ENCODE measurements at regions not wholly inside any gene's neighbourhood (a gene's known extent, or its start where the extent isn't known, plus 50 kb on each side); places are given as distances from the start of the nearest gene placed in this dataset.

- DNase-seq = no peak
These were observed 51.6 kb upstream of the SYT13 start for GRCh38 chr11:45337583-45338360.

DNA sequence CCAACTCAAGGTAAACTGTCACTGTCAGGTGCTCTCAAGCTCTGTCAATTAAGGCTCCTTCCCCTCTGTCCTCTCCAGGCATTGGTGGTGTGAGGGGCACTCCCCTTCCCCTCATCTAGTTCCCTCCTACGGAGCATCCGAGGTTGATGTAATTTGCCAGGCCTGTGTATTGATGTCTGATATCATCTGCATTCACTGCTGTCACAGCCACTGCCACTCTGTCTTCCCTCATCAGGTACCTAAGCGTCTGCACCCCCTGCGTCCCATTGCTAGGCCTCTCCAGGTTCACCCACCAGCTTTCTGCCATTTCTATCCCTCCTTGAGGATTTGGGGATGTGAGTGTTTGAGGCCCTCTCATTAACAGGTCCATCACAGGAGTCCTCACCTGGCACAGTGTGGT is 50.0 kb upstream of the SYT13 start:
- no peak for DNase-seq
